HEK293 (cell line): ENCODE measurements at regions not wholly inside any gene's neighbourhood (a gene's known extent, or its start where the extent isn't known, plus 50 kb on each side); places are given as distances from the start of the nearest gene placed in this dataset.
"Not testable (repeated sequence)": the region's sequence is repeated elsewhere in the genome, so short reads cannot be mapped to it uniquely, and the experiment has no call there.

Experiments used
- CTCF ChIA-PET: fragments of 350-600 bp; formaldehyde crosslinking; extraction: SDS; loops from one replicate; lab custom pipeline; 2021; ENCODE audit warnings: antibody characterized with exemption; lab: Yijun Ruan, JAX
- POLR2A ChIA-PET: fragments of 300-600 bp; formaldehyde crosslinking; extraction: SDS; loops from one replicate; lab custom pipeline; 2020; ENCODE audit warnings: antibody characterized with exemption, inconsistent platforms; lab: Yijun Ruan, JAX
- H3K27ac ChIP-seq: fragments of 200-500 bp; sonication (Bioruptor generic); 2 replicates; pipeline ENCODE4 v1.5.1; 2014; ENCODE audit warnings: low read depth, low read length, control low read depth, inconsistent platforms; ENCODE audit errors: extremely low read depth
- H3K36me3 ChIP-seq, 2 experiments: fragments of 200-500 bp in 1 of 2; sonication (Bioruptor generic) in 1 of 2; 1 replicate in 1 of 2; 2 replicates in 1 of 2; pipeline ENCODE4 v1.5.1; 2014 to 2017; ENCODE audit warnings: inconsistent platforms in 2 of 2, low read length in 2 of 2; ENCODE audit not compliant: control insufficient read depth in 2 of 2, insufficient read depth in 1 of 2
- H3K4me1 ChIP-seq: fragments of 200-500 bp; sonication (Bioruptor generic); 2 replicates; pipeline ENCODE4 v1.5.1; 2014; ENCODE audit warnings: mild to moderate bottlenecking, low read length, inconsistent platforms; ENCODE audit not compliant: control insufficient read depth, insufficient read depth
- H3K4me3 ChIP-seq: 2 replicates; pipeline ENCODE4 v1.5.1; 2011; ENCODE audit warnings: low read depth, mild to moderate bottlenecking, control low read depth, low read length, moderate library complexity
- H3K9me3 ChIP-seq: fragments of 200-500 bp; sonication (Bioruptor generic); 2 replicates; pipeline ENCODE4 v1.5.1; 2014; ENCODE audit warnings: low read depth, low read length, inconsistent platforms; ENCODE audit not compliant: control insufficient read depth, insufficient read depth
- CTCF ChIP-seq: fragments of 450-650 bp; formaldehyde crosslinking; IDR thresholded peaks from 2 replicates; pipeline ENCODE4 v1.5.1; 2016; ENCODE audit warnings: missing biosample characterization, missing genetic modification characterization
- GLIS1 ChIP-seq: fragments of 450-650 bp; formaldehyde crosslinking; IDR thresholded peaks from 2 replicates; pipeline ENCODE4 v1.5.1; 2016; ENCODE audit warnings: missing biosample characterization, missing genetic modification characterization
- HOXC10 ChIP-seq: sonication (generic); formaldehyde crosslinking; IDR thresholded peaks from 2 replicates; pipeline ENCODE4 v1.8.1; 2023; ENCODE audit warnings: mild to moderate bottlenecking, missing genetic modification reagents
- IKZF3 ChIP-seq: fragments of 450-650 bp; IDR thresholded peaks from 2 replicates; pipeline ENCODE4 v1.5.0; 2018; ENCODE audit warnings: missing biosample characterization, mild to moderate bottlenecking, missing genetic modification characterization, moderate library complexity
- KLF17 ChIP-seq: fragments of 450-650 bp; formaldehyde crosslinking; IDR thresholded peaks from 2 replicates; pipeline ENCODE4 v1.5.1; 2016; ENCODE audit warnings: missing biosample characterization, missing genetic modification characterization
- OSR2 ChIP-seq: fragments of 450-650 bp; formaldehyde crosslinking; IDR thresholded peaks from 2 replicates; pipeline ENCODE4 v1.5.1; 2016; ENCODE audit warnings: missing biosample characterization, missing genetic modification characterization
- SETDB1 ChIP-seq: IDR thresholded peaks from one replicate; pipeline ENCODE4 v1.6.1; 2017; ENCODE audit warnings: mild to moderate bottlenecking, low read length, moderate library complexity, mixed read lengths; ENCODE audit not compliant: insufficient read length
- ZNF133 ChIP-seq: fragments of 450-650 bp; formaldehyde crosslinking; IDR thresholded peaks from 2 replicates; pipeline ENCODE4 v1.5.1; 2016; ENCODE audit warnings: missing biosample characterization, missing genetic modification characterization
- ZNF19 ChIP-seq: fragments of 450-650 bp; formaldehyde crosslinking; IDR thresholded peaks from 2 replicates; pipeline ENCODE4; 2016; ENCODE audit warnings: missing biosample characterization, missing genetic modification characterization, low read depth
- ZNF202 ChIP-seq: fragments of 450-650 bp; formaldehyde crosslinking; IDR thresholded peaks from 2 replicates; pipeline ENCODE4 v1.5.1; 2016; ENCODE audit warnings: missing biosample characterization, missing genetic modification characterization, borderline replicate concordance
- ZNF280C ChIP-seq: fragments of 450-650 bp; formaldehyde crosslinking; IDR thresholded peaks from 2 replicates; pipeline ENCODE4 v1.5.1; 2016; ENCODE audit warnings: missing biosample characterization, missing genetic modification characterization
- ZNF292 ChIP-seq: fragments of 450-650 bp; formaldehyde crosslinking; IDR thresholded peaks from 2 replicates; pipeline ENCODE4 v1.5.1; 2016; ENCODE audit warnings: low read depth, missing biosample characterization, missing genetic modification characterization, borderline replicate concordance
- ZNF354C ChIP-seq: fragments of 450-650 bp; formaldehyde crosslinking; IDR thresholded peaks from 2 replicates; pipeline ENCODE4 v1.5.1; 2016; ENCODE audit warnings: missing biosample characterization, missing genetic modification characterization, low read depth, borderline replicate concordance
- ZNF423 ChIP-seq: fragments of 450-650 bp; formaldehyde crosslinking; IDR thresholded peaks from 2 replicates; pipeline ENCODE4 v1.5.1; 2016; ENCODE audit warnings: missing biosample characterization, missing genetic modification characterization
- ZNF670 ChIP-seq: fragments of 450-650 bp; formaldehyde crosslinking; IDR thresholded peaks from 2 replicates; pipeline ENCODE4 v1.5.1; 2016; ENCODE audit warnings: missing biosample characterization, missing genetic modification characterization, low read depth
- ZNF768 ChIP-seq: fragments of 450-650 bp; formaldehyde crosslinking; IDR thresholded peaks from 2 replicates; pipeline ENCODE4 v1.5.1; 2018; ENCODE audit warnings: missing biosample characterization, mild to moderate bottlenecking, missing genetic modification characterization
- ZNF792 ChIP-seq: fragments of 450-650 bp; formaldehyde crosslinking; IDR thresholded peaks from 2 replicates; pipeline ENCODE4 v1.5.1; 2016; ENCODE audit warnings: missing biosample characterization, missing genetic modification characterization
- ZSCAN23 ChIP-seq: fragments of 450-650 bp; formaldehyde crosslinking; IDR thresholded peaks from 2 replicates; pipeline ENCODE4 v1.5.1; 2016; ENCODE audit warnings: missing biosample characterization, missing genetic modification characterization
- ZSCAN4 ChIP-seq: fragments of 450-650 bp; formaldehyde crosslinking; IDR thresholded peaks from 2 replicates; pipeline ENCODE4 v1.5.1; 2017; ENCODE audit warnings: missing biosample characterization, missing genetic modification characterization
- ZXDB ChIP-seq: fragments of 450-650 bp; formaldehyde crosslinking; IDR thresholded peaks from 2 replicates; pipeline ENCODE4 v1.5.1; 2016; ENCODE audit warnings: missing biosample characterization, missing genetic modification characterization

- Histone ChIP-seq H3K9me3 (no peaks in the 10 kb centered on the region), H3K4me3 (no peak overlapping the region), H3K36me3 (no peaks in the 10 kb centered on the region), H3K4me1 (no peaks in the 10 kb centered on the region)
- ChIA-PET CTCF (interaction anchor here (1.2 kb wide), 1 partner anchor 17 kb away, joined by 3 read pairs; no protein-coding TSS in a partner anchor), POLR2A (no interaction called here)
- TF ChIP-seq ZNF768 (tag by site-specific recombination) = no peak
- TF ChIP-seq KLF17 (tag by site-specific recombination) = no peak
- TF ChIP-seq, all 188 proteins: peak for 0
- H3K27ac ChIP-seq = no peak overlapping the region
Measured at GRCh38 chr3:104214937-104215336, 1151.8 kb upstream of the ALCAM start.

GRCh38 chr3:104219046-104219445, 1147.7 kb upstream of the ALCAM start:
- H3K27ac ChIP-seq = not testable (repeated sequence)
- CTCF ChIA-PET = interaction anchor here (0.7 kb wide), 1 partner anchor 35 kb away, joined by 3 read pairs; no protein-coding TSS in a partner anchor

GRCh38 chr3:104234442-104235194, 1132.1 kb upstream of the ALCAM start:
- no peak for TF ChIP-seq ZNF19
- TF ChIP-seq IKZF3 = no peak
- no peak for TF ChIP-seq ZXDB
- no peak for TF ChIP-seq SETDB1
- no peak for TF ChIP-seq HOXC10 (CRISPR knock-in tag)
- no peak for TF ChIP-seq ZNF354C (tag by site-specific recombination)
- TF ChIP-seq ZNF292 (tag by site-specific recombination) = no peak
- TF ChIP-seq ZNF670 (tag by site-specific recombination) = no peak
- TF ChIP-seq ZNF280C (tag by site-specific recombination) = no peak
- no peak for TF ChIP-seq ZNF202 (tag by site-specific recombination)
- TF ChIP-seq ZNF768 (tag by site-specific recombination) = no peak
- TF ChIP-seq OSR2 = no peak
- no peak for TF ChIP-seq CTCF (tag by site-specific recombination)
- no peak for TF ChIP-seq ZSCAN4 (tag by site-specific recombination)
- no peak for TF ChIP-seq ZNF423 (tag by site-specific recombination)
- no peak for TF ChIP-seq ZNF133 (tag by site-specific recombination)
- TF ChIP-seq GLIS1 (tag by site-specific recombination) = no peak
- no peak for TF ChIP-seq ZSCAN23 (tag by site-specific recombination)
- TF ChIP-seq ZNF792 (tag by site-specific recombination) = no peak
- ChIA-PET POLR2A (no interaction called here), CTCF (interaction anchor here (0.6 kb wide), 1 partner anchor 372 kb away, joined by 3 read pairs; no protein-coding TSS in a partner anchor)
- Histone ChIP-seq H3K27ac (no peak overlapping the region), H3K36me3 (no peaks in the 10 kb centered on the region), H3K9me3 (no peaks in the 10 kb centered on the region), H3K4me3 (no peak overlapping the region), H3K4me1 (no peaks in the 10 kb centered on the region)

More at GRCh38 chr3:104219046-104219445, 1147.7 kb upstream of the ALCAM start:
- H3K36me3 ChIP-seq, H3K9me3 ChIP-seq, H3K4me1 ChIP-seq, H3K4me3 ChIP-seq, POLR2A ChIA-PET: not testable (repeated sequence)
